ENCODE measurements at regions not wholly inside any gene's neighbourhood (a gene's known extent, or its start where the extent isn't known, plus 50 kb on each side); places are given as distances from the start of the nearest gene placed in this dataset.

DNA sequence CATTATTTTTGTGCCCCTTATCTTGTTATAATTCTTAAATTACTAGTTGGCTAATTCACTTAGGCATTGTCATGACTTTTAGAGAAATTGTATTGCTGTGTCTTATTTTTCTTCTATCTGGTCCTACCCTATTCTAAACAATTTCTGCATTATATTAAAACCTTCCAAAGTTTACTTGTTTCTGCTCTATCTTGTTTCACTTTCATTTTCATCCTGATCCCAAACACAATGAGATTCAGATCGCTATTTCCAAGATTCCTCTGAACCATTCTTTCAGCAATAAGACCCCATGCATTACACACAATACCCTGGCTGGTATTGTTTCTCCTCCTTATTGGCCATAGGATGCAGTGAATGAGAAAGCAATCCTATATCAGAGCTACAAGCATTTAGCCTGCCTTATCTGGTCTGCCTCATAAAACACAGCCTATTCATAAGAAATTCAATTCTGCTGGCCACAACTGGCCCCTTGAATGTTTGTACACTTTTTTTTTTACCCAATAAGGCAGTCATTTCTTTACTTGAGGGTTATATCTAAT is 69.9 kb upstream of the POU3F2 start:
- Histone ChIP-seq H4K91ac (replicated peaks; ENCODE audit: insufficient read length, low read length) (no peak overlapping the region), H3K4me3 (ENCODE audit: extremely low read depth in 1 of 4, insufficient read depth in 2 of 4, low read depth in 3 of 4, low read length in 4 of 4) (no peak overlapping the region), H2AK5ac (ENCODE audit: low read depth, low read length) (no peak overlapping the region), H2AFZ (ENCODE audit: low read length) (no peak overlapping the region), H3K4me2 (ENCODE audit: insufficient read depth in 1 of 2, low read depth in 2 of 2, low read length in 2 of 2) (no peak overlapping the region), H3K9me3 (ENCODE audit: insufficient read depth in 2 of 2, low read depth in 1 of 2, low read length in 1 of 2) (0 out of 4 replicates have a peak, but pooled peaks cover 0 to 3% of the 10 kb centered on the region in 2 experiments), H3K9ac (replicated peaks in 1 of 4; ENCODE audit: extremely low read depth in 1 of 4, low read depth in 3 of 4, low read length in 3 of 4) (no peak overlapping the region), H3K4me1 (replicated peaks in 1 of 4; ENCODE audit: control insufficient read depth in 3 of 4, insufficient read depth in 4 of 4, low read length in 3 of 4) (no peaks in the 10 kb centered on the region), H4K20me1 (replicated peaks in 1 of 2; ENCODE audit: control insufficient read depth in 1 of 2, insufficient read depth in 2 of 2, low read length in 2 of 2) (no peaks in the 10 kb centered on the region), H2BK20ac (ENCODE audit: low read length) (no peak overlapping the region), H3K79me2 (ENCODE audit: control insufficient read depth in 1 of 2, insufficient read depth in 2 of 2, low read length in 2 of 2) (no peaks in the 10 kb centered on the region), H2BK120ac (replicated peaks; ENCODE audit: low read depth, low read length) (no peak overlapping the region), H3K79me1 (ENCODE audit: low read depth, low read length) (no peaks in the 10 kb centered on the region), H3K27ac (ENCODE audit: low read depth, low read length) (no peak overlapping the region), H3K4ac (replicated peaks; ENCODE audit: insufficient read length, low read depth, low read length) (no peak overlapping the region), H2BK12ac (ENCODE audit: low read depth, low read length) (no peak overlapping the region), H2BK5ac (ENCODE audit: low read depth, low read length) (no peak overlapping the region), H4K8ac (ENCODE audit: extremely low read depth, insufficient read depth, low read length) (no peak overlapping the region), H3K36me3 (ENCODE audit: control insufficient read depth in 2 of 4, insufficient read depth in 4 of 4, low read length in 3 of 4) (no peaks in the 10 kb centered on the region), H3K14ac (ENCODE audit: insufficient read length) (no peak overlapping the region), H2BK15ac (ENCODE audit: low read length) (no peak overlapping the region), H3K23me2 (ENCODE audit: low read depth, low read length) (no peaks in the 10 kb centered on the region), H3K23ac (ENCODE audit: insufficient read length) (no peak overlapping the region), H4K5ac (ENCODE audit: insufficient read length, low read depth, low read length) (no peak overlapping the region), H3K56ac (replicated peaks; ENCODE audit: insufficient read length, low read depth, low read length) (no peak overlapping the region), H3K18ac (ENCODE audit: extremely low read depth, low read length) (no peak overlapping the region), H3K27me3 (replicated peaks in 1 of 4; ENCODE audit: control insufficient read depth in 3 of 4, extremely low read depth in 1 of 4, insufficient read depth in 3 of 4, low read length in 3 of 4) (no peaks in the 10 kb centered on the region)
- no peak for FAIRE-seq
- POLR2A ChIA-PET (ENCODE audit: partially characterized antibody), result no interaction called here
- 88% methylated on average over 1 of the region's 1 CpG; no CpG with 5 or more reads in 1 of the 2 experiments for WGBS, 2 experiments (ENCODE audit: extremely low coverage in 1 of 2, insufficient coverage in 1 of 2, insufficient read length in 1 of 2, insufficient replicate concordance in 2 of 2, low coverage in 1 of 2, low lambda C conversion rate in 2 of 2, missing lambda C conversion rate in 1 of 2)
- DNase-seq (ENCODE audit: low read depth in 1 of 2, low spot score in 2 of 2), result no peak
- CTCF ChIA-PET (ENCODE audit: partially characterized antibody), result interaction anchor here (0.7 kb wide), 1 partner anchor 33 kb away, joined by 3 read pairs; no protein-coding TSS in a partner anchor
- TF ChIP-seq, protein P1, sequence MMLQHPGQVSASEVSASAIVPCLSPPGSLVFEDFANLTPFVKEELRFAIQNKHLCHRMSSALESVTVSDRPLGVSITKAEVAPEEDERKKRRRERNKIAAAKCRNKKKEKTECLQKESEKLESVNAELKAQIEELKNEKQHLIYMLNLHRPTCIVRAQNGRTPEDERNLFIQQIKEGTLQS (IDR thresholded peaks at IDR 0.05; ENCODE audit: insufficient read depth, low read depth, low read length), result no peak
- TF ChIP-seq RFX5 (IDR thresholded peaks at IDR 0.05; ENCODE audit: borderline replicate concordance, low read depth, low read length) (no peak), GABPA (IDR thresholded peaks at IDR 0.05; ENCODE audit: borderline replicate concordance, insufficient read depth, low read length) (no peak), BCL11A (IDR thresholded peaks at IDR 0.05; ENCODE audit: low read depth in 2 of 2, low read length in 2 of 2) (no peak), TAF7 (optimal IDR thresholded peaks at IDR 0.05; ENCODE audit: borderline replicate concordance, low read depth, low read length) (no peak), CHD1 (IDR thresholded peaks at IDR 0.05; ENCODE audit: low read depth, low read length) (no peak), CTBP2 (IDR thresholded peaks at IDR 0.05; ENCODE audit: borderline replicate concordance, insufficient read depth, insufficient read length, low read length) (no peak), EP300 (IDR thresholded peaks at IDR 0.05; ENCODE audit: borderline replicate concordance in 1 of 2, low read depth in 2 of 2, low read length in 2 of 2) (no peak), TBP (IDR thresholded peaks at IDR 0.05; ENCODE audit: low read depth, low read length) (no peak)
